OCI-LY3 (cell line): ENCODE measurements at regions not wholly inside any gene's neighbourhood (a gene's known extent, or its start where the extent isn't known, plus 50 kb on each side); places are given as distances from the start of the nearest gene placed in this dataset.

ENCODE experiments used
- CTCF ChIP-seq: fragments of 200-600, 300-600 bp; sonication (generic); IDR thresholded peaks from 2 replicates; pipeline ENCODE4 v1.5.1; 2014; ENCODE audit warnings: antibody characterized with exemption, low read length, low read depth
- EZH2phosphoT487 ChIP-seq: fragments of 200-600 bp; shearing (Covaris generic); IDR thresholded peaks from 2 replicates; pipeline ENCODE4 v1.6.1; 2018; ENCODE audit warnings: antibody characterized with exemption, mixed run types, low read depth

- TF ChIP-seq CTCF = no peak
- TF ChIP-seq EZH2phosphoT487 = no peak
Observed at GRCh38 chr4:181964731-181965130, 278.5 kb upstream of the TENM3 start.
